UCSD-AML1 (cell line): ENCODE measurements at regions not wholly inside any gene's neighbourhood (a gene's known extent, or its start where the extent isn't known, plus 50 kb on each side); places are given as distances from the start of the nearest gene placed in this dataset.
A peak's percentile ranks its signal among the peaks of the same experiment; 100 is the strongest.

Experiments used
- DNase-seq: peaks from one replicate; lab custom pipeline; 2025; ENCODE audit not compliant: unreplicated experiment; lab: John Stamatoyannopoulos, UW

DNA sequence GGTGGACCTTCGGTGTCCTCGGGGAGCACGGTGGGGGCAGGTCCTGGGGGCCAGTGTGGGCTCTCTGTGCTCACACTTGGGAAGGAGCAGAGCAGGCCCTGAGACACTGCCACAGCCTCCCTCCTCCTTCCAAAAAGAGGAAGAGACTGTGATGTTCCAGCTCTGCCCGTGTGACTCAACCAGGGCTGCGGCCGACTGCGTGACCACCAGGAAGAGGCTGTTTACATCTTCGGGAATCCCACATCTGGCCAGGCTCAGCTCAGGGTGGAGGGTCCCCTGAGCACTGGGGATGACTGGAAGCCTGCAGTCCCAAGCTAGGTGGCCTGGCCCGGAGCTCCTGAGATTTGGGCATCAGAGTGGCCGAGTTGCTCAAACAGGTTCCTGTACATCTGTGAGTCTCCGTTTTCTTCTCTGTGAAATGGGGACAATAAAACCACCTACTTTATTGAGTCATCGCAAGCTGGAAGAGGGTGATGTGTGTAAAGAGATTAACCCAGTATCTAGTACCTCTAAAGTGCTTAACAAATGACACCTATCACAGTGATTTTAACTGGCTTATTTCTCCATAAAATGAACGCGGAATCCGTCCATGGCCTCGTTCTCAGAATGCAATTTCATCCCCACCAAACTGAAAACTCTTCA lies 242.1 kb downstream of the DLL1 start:
- peak; percentile 51 for DNase-seq

DNA sequence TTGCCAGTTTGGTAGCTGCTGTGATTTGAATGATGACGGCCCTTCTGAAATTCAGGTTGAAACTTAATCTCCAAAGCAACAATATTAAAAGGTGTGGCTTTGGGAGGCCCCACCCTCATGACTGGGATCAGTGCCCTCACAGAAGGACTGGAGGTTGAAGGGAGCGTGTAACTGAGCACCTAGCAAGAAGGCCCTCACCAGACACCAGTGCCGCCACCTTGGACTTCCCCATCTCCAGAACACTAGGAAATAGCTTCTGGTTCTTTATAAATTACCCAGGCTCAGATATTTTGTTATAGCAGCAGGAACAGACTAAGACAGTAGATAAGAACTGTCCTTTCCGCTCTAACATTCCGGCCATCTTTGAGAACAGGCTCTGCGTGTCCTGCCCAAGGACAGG lies 243.1 kb downstream of the DLL1 start:
- no peak for DNase-seq

DNA sequence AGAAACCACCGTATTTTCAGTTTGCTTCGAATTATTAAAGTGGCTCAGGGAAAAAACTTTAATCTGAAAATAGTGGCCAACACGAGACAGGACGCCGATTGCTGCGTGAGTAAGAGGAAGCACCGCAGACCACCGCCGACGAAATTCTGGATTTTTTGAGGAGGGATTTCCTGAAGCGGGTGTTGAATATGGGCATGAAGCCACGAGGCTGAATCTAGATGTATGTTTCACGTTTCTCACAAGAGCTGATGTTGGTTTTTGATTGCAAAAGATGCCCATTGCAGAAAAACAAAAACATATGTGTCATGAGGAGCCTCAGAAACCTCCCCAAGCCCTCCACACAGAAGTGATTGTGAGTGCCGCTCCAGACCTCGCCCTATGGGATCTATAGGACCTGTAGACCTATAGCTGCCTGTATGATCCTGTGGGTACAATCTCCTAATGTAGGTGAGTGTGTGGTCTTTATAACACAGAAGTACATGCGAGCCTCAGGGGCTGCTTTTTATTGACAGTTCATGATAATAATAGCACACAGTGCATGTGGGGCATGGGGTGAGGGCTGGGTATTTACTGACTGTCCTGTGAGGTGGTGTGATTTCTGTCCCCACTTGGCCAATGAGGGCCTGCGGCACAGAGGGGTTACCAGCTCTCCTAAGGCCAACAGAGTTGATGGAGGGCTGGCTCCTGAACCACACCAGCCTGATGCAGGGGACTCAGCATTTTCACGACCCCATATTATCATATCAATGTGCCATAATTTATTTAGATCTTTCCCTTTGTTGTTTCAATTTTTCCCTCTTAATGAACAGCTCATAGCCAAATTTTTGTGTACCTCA lies 243.9 kb downstream of the DLL1 start:
- DNase-seq: no peak

DNA sequence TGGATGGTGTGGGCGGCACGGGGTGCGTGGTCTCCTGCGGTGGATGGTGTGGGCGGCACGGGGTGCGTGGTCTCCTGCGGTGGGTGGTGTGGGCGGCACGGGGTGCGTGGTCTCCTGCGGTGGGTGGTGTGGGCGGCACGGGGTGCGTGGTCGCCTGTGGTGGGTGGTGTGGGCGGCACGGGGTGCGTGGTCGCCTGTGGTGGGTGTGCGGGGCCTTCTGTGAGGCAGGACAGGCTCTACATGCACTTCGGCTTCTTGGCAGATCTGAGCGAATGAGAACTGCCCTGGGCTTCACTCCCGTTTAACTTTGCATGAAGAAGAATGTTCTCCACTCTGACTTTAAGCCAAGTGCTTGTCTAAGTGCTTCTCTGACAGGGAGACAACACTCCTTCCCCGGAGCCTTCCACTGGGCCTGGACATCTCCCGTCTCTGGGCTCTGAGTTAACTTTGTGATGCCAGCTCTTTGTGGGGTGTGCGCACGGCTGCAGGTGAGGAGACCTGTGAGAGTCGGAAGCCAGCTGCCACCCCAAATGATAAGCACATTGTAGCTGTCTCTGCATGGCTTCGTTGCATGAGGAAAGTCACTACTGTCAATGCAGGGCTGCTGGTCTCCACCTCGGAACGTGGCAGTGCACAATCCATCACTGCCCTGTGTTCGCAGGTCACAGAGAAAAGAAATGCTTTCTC lies 244.8 kb downstream of the DLL1 start:
- no peak for DNase-seq

DNA sequence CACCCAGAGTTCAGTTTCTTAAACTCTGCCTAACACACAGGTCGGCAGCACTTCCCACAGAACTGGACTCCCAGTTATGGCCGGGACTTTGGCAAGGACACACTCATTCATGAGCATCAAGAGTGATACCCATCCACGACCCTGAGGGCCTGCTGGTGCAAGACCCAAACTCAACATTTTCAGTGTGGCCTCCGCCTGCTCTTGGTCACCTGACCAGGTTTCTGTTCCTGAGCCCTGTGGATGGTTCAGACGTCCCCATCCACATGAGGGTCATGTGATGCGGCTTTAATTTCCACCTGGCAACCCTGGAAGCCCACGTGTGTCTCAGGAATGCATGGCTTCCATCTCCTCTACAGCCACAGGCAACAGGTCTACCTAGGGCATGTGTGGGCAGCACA lies 245.3 kb downstream of the DLL1 start:
- no peak for DNase-seq

DNA sequence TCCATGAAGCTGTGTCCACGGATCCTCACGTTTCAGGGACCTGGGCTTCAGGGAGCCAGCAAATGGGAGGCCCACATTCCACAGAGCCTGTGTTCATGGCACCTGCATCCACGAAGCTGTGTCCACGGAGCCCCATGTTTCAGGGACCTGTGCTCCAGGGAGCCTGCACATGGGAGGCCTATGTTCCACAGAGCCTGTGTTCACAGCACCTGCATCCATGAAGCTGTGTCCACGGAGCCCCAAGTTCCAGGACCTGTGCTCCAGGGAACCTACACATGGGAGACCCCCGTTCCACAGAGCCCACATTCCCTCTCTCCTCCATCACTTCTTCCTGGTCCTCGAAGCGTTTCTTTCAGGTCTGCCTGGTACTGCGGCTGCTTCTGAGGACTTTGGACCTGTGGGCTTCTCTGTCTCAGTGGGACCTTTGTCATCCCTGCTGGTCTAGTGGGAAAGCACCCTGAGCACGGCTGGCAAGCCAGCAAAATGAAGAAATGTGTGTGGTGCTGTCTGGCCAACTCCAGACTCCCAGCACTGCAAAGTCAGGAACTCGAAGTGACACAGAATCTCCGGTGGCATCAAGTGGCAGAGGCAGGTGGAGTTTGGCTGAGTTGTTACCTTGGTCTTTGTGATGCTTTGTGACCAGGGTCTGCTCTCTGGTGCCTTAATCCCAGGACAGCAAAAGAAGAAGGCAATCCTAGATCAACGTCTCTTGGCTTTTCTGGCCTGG lies 245.9 kb downstream of the DLL1 start:
- DNase-seq: no peak

DNA sequence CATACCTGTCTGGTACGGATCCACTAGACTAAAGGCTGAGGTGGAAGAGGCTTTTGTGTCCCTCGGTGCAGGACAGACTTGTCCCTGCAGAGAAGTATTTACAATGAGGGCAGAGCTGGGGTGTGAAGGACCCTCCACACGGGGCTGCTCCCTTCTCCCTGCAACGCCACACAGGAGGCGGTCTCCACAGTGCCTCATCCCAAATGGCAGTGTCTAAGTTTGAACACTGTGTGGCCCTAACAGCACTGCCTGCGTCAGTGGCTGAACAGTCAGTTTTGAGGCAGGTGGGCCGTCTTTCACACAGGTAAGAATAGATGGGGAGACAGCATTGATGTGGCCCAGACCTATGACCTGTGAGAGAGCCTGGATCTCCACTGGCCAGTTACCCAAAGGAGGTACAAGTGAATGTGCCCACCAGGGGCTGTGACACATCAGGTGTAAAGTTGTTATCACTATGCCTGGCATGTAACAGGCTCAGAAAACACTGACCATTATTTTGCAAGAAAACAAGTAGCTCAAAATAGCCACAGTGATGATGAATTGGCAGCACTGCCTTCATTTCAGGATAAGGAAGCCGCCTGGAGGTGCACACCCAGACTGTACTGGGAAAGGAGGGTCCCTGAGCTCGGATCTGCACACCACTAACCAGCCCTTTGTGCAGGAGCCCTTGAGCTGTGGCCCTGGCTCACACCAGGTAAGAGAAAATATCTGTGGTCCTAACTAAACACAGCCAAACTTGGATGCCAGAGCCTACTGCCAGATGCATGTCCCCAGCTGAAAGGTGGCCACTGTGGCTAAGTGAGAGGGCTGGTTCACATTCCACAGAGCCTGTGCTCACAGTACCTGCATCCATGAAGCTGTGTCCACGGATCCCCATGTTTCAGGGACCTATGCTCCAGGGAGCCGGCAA lies 246.7 kb downstream of the DLL1 start:
- no peak for DNase-seq

DNA sequence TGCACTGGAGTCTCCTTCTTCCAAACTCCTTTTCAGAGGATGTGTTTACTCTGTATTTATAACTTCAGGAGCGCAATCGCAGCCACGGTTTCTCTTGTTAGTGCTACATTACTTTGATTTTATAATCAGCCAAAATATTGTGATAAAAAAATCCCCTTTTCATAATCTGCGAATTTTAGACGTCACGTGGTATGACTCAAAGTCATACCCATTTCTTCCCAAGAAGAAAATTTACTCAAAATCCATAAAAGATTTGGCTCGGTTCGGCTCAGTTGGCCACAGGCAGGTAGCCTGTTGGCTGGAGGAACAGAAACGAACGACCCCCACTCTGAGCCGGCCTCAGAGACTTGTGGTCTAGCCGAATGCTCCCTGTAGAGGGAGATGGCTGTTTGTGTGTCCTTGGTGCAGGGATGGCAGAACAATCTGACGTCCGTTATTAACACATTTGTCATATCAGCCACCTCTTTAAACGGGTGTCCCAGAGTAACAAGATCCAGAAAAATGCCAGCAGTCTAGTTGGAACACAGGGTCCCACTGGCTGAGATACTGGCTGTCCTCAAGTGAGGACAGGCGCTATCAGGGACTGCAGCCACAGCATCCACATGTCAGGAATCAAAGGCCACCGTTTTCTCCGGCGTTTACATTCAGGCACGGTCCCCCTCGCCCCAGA lies 247.6 kb downstream of the DLL1 start:
- no peak for DNase-seq

DNA sequence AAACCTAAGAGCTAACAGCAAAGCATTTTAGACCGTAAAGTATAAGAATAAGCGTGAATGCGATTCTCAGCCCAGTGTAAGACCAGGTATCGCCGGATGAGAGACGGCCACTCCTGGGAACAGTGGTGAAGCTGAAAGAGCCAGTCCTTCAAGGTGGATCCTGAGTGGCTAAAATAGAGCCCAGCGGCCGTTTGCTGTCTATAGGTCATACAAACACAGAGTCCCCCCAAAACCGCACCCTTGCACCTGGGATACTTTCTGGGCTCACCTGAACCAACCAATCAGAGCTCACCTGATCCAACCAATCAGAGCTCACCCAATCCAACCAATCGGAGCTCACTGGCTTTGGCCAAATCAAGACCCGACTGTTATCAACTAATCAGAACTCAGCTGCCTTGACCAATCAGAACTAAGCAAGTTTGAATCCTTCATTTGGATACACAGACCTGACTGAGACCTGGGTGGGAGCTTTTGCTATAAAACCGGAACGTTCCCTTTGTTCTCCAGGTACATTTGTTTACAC lies 248.2 kb downstream of the DLL1 start:
- no peak for DNase-seq

DNA sequence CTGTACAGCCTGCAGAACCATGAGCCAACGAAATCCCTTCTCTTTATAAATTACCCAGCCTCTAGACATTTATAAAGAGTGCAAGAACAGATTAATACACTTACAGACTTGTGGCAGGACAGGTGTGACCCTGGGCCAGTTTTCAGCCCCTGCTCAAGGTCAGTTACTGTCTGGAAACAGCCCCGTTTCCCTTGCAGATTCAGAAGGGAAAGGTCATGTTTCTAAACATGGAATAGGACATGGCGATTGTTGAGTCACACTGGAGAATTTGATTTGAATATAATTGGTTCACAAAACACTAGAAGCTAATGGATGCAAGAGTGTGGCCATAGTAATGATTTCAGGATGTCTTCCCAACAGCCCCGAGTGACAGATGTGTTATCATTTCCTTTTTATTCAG lies 248.8 kb downstream of the DLL1 start:
- no peak for DNase-seq

DNA sequence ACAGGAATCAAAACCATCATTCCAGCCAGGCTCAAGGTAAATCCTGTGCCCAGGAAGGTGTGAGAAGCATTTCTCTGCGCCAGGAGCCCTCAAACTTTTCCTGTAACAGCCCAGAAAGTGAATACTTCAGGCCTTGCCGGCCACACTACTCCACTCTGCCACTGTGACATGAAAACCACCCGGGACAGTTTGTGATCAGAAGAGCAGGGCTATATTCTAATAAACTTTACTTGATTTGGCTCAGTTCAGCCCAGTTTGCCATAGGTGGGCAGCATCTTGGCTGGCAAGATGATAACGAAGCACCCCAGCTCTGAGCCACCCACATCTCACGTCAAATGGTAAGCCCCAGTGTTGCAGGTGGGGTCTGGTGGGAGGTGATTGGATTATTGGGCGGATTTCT lies 249.4 kb downstream of the DLL1 start:
- no peak for DNase-seq

DNA sequence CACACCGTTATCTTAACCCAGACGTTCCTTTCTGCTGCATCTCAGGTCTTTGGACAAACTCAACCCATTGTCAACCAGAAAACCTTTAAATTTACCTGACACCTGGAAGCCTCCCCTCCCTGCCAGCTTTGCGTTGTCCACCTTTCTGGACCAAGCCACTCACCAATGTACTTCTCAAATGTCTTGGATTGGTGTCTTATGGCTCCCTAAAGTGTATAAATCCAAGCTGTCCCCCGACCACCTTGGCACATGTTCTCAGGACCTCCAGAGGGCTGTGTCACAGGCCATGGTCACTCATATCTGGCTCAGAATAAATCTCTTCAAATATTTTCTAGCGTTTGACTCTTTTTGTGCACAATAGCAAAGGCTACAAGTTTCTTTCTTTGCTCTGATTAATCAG lies 250.0 kb downstream of the DLL1 start:
- no peak for DNase-seq

DNA sequence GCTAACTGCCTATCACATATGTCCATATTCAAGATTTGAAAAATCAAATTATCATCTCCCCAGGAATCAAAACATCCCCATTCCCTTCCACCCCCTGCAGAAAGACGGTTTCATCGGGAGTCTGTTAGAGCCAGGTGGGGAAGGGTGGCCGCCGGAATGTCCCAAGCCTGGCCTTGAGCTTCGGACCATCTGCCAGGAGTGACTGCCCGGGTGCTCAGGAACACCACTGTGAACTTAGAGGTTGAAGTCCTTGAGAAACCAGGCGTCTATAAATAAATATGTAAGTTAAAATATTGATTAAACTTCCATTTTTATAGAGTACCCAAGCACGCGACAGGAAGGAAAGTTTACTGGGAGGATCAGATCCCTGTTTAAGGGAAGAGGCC lies 250.8 kb downstream of the DLL1 start:
- DNase-seq: no peak

DNA sequence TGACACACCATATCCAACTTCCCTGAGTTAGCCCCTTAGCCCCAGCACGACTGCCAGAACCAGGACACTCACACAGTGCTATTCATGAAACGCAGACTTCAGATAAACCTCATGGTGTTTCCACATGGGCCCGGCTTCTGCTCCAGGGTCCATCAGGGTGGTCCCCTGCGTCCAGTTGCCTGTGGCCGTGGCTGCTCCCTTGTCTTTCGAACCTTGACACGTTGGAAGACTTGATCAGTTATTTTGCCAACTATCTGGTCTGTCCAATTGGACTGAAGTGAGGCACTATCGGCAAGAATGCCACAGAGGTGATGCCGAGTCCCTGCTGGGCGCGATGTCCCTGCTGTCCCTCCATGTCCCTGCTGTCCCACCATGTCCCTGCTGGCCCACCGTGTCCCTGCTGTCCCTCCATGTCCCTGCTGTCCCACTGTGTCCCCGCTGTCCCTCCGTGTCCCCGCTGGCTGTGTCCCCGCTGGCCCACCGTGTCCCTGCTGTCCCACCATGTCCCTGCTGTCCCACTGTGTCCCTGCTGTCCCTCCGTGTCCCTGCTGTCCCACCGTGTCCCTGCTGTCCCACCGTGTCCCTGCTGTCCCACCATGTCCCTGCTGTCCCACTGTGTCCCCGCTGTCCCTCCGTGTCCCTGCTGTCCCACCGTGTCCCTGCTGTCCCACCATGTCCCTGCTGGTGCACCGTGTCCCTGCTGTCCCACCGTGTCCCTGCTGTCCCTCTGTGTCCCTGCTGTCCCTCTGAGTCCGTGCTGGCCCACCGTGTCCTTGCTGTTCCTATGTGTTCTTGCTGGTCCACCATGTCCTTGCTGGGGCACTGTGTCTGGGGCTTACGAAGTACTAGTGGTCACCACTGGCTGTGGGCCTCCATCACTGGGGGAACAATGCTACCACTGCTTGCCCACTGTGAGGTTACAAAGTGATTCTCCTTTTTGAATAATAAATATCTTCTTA lies 251.4 kb downstream of the DLL1 start:
- DNase-seq: no peak

DNA sequence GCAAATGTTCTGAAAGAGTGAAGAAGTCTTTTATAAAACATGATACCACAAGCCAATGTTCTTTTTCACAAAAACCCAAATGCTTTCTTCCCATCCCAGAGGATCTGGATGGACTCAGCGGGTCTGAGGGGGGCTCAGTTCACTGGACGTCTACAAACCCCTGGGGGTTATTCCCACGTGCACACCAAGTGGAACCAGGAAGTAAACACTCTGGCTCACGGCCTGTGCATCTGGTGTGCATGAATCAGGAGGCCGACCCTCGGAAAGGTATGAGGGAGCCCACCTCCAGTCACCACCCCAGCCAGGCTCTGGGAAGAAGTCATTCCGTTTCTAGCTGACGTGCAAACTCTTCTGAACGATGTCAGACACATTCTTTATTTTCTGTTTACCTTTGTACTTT lies 252.2 kb downstream of the DLL1 start:
- no peak for DNase-seq

DNA sequence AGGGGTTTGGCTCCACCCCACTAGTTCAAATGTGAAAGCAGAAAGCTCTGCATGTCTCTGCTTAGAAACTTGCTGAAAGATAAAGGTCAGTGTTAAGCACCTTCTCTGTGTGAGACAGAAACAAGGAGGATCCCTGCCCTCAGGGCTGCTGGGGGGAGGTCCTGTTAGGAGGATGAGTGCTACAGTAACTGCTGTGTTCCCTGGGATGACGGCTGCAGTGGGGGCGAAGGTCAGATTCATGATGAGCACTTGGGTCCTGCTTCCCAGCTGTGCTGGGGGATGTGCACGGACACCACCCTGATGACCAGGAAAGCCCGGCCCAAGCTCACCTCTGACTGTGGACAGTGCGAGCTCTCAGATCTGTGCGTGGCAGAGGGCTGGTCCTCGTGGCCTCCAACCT lies 252.6 kb downstream of the DLL1 start:
- no peak for DNase-seq

DNA sequence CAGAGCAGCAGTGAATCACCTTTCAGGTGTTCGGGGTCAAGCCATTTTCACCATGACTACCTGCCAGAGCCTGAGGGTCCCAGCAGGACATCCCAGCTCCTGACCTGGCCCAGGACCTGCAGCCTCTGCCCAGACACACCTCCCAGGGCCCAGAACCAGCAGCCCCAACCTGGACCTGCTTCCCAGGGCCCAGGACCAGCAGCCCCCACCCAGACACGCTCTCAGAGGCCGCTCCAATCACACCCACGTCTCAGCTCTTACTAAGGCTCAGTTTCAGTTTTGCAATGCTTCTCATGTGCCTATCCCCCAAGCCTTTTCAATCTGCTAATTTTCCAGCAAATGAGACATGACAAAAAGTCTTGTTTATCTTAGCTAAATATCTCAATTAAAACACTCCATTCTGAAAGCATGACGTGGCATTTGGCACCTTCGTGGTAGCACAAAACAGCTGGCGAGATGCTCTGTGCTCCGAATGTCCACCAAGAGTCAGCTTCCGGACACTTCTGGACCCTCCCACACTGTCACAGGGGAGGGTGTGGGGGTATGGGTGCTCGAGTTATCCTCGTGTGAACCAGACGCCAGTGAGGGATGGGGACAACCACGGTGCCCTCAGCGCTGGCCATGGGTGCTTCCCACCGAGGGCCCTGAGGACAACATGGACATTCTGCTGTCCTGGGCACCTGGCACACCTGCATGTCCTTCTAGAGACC lies 253.2 kb downstream of the DLL1 start:
- no peak for DNase-seq

DNA sequence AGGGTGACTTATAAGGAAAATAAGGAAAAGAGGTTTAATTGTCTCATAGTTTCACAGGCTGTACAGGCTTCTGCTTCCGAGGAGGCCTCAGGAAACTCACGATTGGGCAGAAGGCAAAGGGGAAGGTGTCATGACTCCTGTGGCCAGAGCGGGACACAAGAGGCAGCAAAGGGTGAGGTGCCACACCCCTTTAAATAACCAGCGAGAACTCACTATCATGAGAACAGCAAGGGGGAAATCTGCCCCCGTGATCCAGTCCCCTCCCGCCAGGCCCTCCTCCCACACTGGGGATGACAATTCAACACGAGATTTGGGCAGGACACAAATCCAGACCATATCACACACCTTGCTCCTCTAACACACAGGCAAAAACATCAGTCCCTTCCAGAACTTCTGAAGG lies 254.0 kb downstream of the DLL1 start:
- no peak for DNase-seq
